ENCODE measurements at regions not wholly inside any gene's neighbourhood (a gene's known extent, or its start where the extent isn't known, plus 50 kb on each side); places are given as distances from the start of the nearest gene placed in this dataset.
A peak's percentile ranks its signal among the peaks of the same experiment; 100 is the strongest.

DNA sequence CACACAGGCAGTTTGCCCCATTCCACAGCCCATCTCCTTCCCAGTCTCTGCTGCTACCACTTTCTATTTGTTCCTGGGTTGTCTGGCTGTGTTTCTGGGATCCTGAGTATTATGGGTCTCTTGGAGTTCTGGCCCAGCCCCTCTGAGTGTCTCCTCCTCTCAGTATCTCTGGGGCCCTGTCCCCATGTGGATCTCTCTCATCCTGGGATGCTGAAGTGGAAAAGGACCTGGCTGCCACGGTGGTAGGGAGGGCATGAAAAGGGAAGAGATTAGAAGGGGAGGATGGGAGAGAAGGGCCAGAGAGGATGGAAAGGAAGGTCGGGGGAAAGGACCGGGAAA, 54.5 kb upstream of the LBX1 start:
- Mint-ChIP-seq H3K27ac (no peak overlapping the region), H3K4me3 (peak overlapping the region; percentile 67), H3K27me3 (ENCODE audit: insufficient read depth, low read depth, poor library complexity) (peaks cover 70% of the 10 kb centered on the region), H3K36me3 (ENCODE audit: low read depth) (no peaks in the 10 kb centered on the region), H3K4me1 (peaks cover 57% of the 10 kb centered on the region), H3K9me3 (no peaks in the 10 kb centered on the region)
- Histone ChIP-seq H3K9me2 (ENCODE audit: insufficient read depth) (no peaks in the 10 kb centered on the region), H3K4me2 (peak overlapping the region; percentile 92), H2AFZ (peak overlapping the region; percentile 95), H4K20me1 (replicated peaks; ENCODE audit: insufficient read depth) (no peaks in the 10 kb centered on the region; the same call in 1 of the 2 replicates), H3K4me1 (ENCODE audit: insufficient read depth) (peaks cover 48% of the 10 kb centered on the region), H3K27ac (ENCODE audit: low read depth) (no peak overlapping the region), H3K36me3 (ENCODE audit: insufficient read depth) (no peaks in the 10 kb centered on the region), H3K27me3 (ENCODE audit: insufficient read depth) (peaks cover 77% of the 10 kb centered on the region), H3F3A (replicated peaks; ENCODE audit: low read depth) (0 out of 2 replicates have a peak, but pooled peaks cover 6% of the 10 kb centered on the region), H3K79me2 (replicated peaks; ENCODE audit: insufficient read depth) (no peaks in the 10 kb centered on the region), H3K4me3 (peak overlapping the region; percentile 76)
- ATAC-seq (no peak), DNase-seq (ENCODE audit: low spot score) (no peak)
- TF ChIP-seq, protein P1, sequence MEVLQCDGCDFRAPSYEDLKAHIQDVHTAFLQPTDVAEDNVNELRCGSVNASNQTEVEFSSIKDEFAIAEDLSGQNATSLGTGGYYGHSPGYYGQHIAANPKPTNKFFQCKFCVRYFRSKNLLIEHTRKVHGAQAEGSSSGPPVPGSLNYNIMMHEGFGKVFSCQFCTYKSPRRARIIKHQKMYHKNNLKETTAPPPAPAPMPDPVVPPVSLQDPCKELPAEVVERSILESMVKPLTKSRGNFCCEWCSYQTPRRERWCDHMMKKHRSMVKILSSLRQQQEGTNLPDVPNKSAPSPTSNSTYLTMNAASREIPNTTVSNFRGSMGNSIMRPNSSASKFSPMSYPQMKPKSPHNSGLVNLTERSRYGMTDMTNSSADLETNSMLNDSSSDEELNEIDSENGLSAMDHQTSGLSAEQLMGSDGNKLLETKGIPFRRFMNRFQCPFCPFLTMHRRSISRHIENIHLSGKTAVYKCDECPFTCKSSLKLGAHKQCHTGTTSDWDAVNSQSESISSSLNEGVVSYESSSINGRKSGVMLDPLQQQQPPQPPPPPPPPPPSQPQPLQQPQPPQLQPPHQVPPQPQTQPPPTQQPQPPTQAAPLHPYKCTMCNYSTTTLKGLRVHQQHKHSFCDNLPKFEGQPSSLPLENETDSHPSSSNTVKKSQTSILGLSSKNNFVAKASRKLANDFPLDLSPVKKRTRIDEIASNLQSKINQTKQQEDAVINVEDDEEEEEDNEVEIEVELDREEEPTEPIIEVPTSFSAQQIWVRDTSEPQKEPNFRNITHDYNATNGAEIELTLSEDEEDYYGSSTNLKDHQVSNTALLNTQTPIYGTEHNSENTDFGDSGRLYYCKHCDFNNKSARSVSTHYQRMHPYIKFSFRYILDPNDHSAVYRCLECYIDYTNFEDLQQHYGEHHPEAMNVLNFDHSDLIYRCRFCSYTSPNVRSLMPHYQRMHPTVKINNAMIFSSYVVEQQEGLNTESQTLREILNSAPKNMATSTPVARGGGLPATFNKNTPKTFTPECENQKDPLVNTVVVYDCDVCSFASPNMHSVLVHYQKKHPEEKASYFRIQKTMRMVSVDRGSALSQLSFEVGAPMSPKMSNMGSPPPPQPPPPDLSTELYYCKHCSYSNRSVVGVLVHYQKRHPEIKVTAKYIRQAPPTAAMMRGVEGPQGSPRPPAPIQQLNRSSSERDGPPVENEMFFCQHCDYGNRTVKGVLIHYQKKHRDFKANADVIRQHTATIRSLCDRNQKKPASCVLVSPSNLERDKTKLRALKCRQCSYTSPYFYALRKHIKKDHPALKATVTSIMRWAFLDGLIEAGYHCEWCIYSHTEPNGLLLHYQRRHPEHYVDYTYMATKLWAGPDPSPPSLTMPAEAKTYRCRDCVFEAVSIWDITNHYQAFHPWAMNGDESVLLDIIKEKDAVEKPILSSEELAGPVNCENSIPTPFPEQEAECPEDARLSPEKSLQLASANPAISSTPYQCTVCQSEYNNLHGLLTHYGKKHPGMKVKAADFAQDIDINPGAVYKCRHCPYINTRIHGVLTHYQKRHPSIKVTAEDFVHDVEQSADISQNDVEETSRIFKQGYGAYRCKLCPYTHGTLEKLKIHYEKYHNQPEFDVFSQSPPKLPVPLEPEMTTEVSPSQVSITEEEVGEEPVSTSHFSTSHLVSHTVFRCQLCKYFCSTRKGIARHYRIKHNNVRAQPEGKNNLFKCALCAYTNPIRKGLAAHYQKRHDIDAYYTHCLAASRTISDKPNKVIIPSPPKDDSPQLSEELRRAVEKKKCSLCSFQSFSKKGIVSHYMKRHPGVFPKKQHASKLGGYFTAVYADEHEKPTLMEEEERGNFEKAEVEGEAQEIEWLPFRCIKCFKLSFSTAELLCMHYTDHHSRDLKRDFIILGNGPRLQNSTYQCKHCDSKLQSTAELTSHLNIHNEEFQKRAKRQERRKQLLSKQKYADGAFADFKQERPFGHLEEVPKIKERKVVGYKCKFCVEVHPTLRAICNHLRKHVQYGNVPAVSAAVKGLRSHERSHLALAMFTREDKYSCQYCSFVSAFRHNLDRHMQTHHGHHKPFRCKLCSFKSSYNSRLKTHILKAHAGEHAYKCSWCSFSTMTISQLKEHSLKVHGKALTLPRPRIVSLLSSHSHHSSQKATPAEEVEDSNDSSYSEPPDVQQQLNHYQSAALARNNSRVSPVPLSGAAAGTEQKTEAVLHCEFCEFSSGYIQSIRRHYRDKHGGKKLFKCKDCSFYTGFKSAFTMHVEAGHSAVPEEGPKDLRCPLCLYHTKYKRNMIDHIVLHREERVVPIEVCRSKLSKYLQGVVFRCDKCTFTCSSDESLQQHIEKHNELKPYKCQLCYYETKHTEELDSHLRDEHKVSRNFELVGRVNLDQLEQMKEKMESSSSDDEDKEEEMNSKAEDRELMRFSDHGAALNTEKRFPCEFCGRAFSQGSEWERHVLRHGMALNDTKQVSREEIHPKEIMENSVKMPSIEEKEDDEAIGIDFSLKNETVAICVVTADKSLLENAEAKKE (CRISPR knock-in tag; IDR thresholded peaks at IDR 0.05) = no peak
- peak; percentile 80 for TF ChIP-seq EZH2 (IDR thresholded peaks at IDR 0.05; ENCODE audit: low read depth, unreplicated experiment)

DNA sequence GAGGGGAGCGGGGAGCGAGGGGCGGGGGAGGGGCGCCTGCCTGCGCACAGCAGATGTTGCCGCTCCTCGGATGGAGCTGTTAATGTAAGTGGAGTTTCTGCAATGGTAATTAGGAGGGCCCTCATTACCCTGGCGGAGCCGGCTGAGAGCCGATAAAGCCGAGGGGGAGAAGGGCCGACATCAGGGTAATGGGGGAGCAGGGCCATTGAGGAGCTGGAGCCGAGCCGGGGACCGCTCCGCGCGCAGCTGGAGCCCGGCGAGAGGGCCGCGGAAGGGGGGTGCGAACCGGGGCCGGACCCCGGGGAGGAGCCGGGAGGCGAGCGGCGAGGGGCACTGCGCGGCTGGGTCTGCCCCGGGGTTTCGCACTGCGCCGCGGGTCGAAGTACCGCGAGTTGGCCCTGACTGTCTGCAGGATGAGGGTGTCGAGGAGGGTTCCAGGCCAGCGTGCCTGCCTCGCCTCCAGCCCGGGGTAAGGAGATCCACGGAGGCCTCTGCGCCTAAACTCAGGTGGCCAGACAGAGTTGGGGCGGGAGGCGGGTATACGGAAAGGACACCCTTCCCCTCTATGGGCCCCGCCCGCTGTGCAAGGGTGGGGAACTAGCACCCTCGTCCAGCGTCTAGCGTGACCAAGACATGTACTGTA, 55.0 kb upstream of the LBX1 start:
- Histone ChIP-seq H3K27me3 (ENCODE audit: insufficient read depth) (peaks cover 82% of the 10 kb centered on the region), H3K9me2 (ENCODE audit: insufficient read depth) (no peaks in the 10 kb centered on the region), H3K4me1 (ENCODE audit: insufficient read depth) (peaks cover 48% of the 10 kb centered on the region), H3F3A (replicated peaks; ENCODE audit: low read depth) (0 out of 2 replicates have a peak, but pooled peaks cover 6% of the 10 kb centered on the region), H4K20me1 (replicated peaks; ENCODE audit: insufficient read depth) (no peaks in the 10 kb centered on the region; the same call in 1 of the 2 replicates), H3K79me2 (replicated peaks; ENCODE audit: insufficient read depth) (no peaks in the 10 kb centered on the region), H3K27ac (ENCODE audit: low read depth) (no peak overlapping the region), H3K36me3 (ENCODE audit: insufficient read depth) (no peaks in the 10 kb centered on the region), H3K4me2 (peak overlapping the region; percentile 92), H2AFZ (peak overlapping the region; percentile 95), H3K4me3 (peak overlapping the region; percentile 76)
- Mint-ChIP-seq H3K4me1 (peaks cover 59% of the 10 kb centered on the region), H3K4me3 (peak overlapping the region; percentile 67), H3K27me3 (ENCODE audit: insufficient read depth, low read depth, poor library complexity) (peaks cover 74% of the 10 kb centered on the region), H3K36me3 (ENCODE audit: low read depth) (no peaks in the 10 kb centered on the region), H3K27ac (no peak overlapping the region), H3K9me3 (no peaks in the 10 kb centered on the region)
- peak; percentile 14 for ATAC-seq
- DNase-seq (ENCODE audit: low spot score) = peak; percentile 67
- TF ChIP-seq EZH2 (IDR thresholded peaks at IDR 0.05; ENCODE audit: low read depth, unreplicated experiment) (no peak), ZNF331 (CRISPR knock-in tag; IDR thresholded peaks at IDR 0.05; ENCODE audit: low read depth) (no peak), NANOG (IDR thresholded peaks at IDR 0.05; ENCODE audit: borderline replicate concordance) (no peak), JUNB (IDR thresholded peaks at IDR 0.05; ENCODE audit: unreplicated experiment) (no peak), STAT1 (IDR thresholded peaks at IDR 0.05; ENCODE audit: unreplicated experiment) (no peak)
- TF ChIP-seq, protein P1 (CRISPR knock-in tag; IDR thresholded peaks at IDR 0.05) = no peak

Data from GM23338 (cell line).